Testis (tissue), 2 donors: ENCODE measurements at regions not wholly inside any gene's neighbourhood (a gene's known extent, or its start where the extent isn't known, plus 50 kb on each side); places are given as distances from the start of the nearest gene placed in this dataset.

Experiments used
- POLR2A ChIP-seq: fragments of 450-650 bp; IDR thresholded peaks from one replicate; pipeline ENCODE4 v1.6.1; 2017; ENCODE audit warnings: antibody characterized with exemption, mild to moderate bottlenecking, moderate library complexity
- TF ChIP-seq, protein P1 (sequence below), 3 experiments: fragments of 450-650 bp in 2 of 3; fragments of 200-600 bp in 1 of 3; sonication (generic) in 1 of 3; IDR thresholded peaks; one replicate each; pipeline ENCODE4 v1.5.1; 2016 to 2019; ENCODE audit warnings: antibody characterized with exemption in 3 of 3, mild to moderate bottlenecking in 2 of 3, moderate library complexity in 1 of 3

DNA sequence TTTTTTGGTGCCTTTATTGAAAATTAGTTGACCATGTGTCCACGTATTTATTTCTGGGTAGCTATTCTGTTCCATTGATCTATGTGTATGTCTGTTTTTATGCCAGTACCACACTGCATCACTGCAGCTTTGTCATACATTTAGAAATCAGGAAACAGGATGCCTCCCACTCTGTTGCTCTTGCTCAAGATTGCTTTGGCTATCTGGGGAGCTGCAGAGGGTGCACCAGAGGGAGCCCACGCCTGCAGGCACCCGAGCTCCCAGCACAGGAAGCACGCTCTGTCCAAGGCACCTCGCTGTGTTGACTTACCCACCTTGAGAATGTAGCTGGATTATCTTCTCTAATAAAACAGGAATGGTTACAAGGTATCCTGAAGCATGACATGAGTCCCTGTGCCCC lies 301.7 kb downstream of the TCERG1L start:
- TF ChIP-seq, protein P1, sequence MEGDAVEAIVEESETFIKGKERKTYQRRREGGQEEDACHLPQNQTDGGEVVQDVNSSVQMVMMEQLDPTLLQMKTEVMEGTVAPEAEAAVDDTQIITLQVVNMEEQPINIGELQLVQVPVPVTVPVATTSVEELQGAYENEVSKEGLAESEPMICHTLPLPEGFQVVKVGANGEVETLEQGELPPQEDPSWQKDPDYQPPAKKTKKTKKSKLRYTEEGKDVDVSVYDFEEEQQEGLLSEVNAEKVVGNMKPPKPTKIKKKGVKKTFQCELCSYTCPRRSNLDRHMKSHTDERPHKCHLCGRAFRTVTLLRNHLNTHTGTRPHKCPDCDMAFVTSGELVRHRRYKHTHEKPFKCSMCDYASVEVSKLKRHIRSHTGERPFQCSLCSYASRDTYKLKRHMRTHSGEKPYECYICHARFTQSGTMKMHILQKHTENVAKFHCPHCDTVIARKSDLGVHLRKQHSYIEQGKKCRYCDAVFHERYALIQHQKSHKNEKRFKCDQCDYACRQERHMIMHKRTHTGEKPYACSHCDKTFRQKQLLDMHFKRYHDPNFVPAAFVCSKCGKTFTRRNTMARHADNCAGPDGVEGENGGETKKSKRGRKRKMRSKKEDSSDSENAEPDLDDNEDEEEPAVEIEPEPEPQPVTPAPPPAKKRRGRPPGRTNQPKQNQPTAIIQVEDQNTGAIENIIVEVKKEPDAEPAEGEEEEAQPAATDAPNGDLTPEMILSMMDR (IDR thresholded peaks at IDR 0.05), result no peak
- TF ChIP-seq POLR2A, result no peak
